Mesenchymal stem cell (in vitro differentiated cells and primary cell): ENCODE measurements at regions not wholly inside any gene's neighbourhood (a gene's known extent, or its start where the extent isn't known, plus 50 kb on each side); places are given as distances from the start of the nearest gene placed in this dataset.
"Not testable (repeated sequence)": the region's sequence is repeated elsewhere in the genome, so short reads cannot be mapped to it uniquely, and the experiment has no call there.

Source experiments
- DNase-seq: peaks from one replicate; pipeline ENCODE4 v3.0.0-alpha.2; 2013
- H2AFZ ChIP-seq: one replicate; pipeline ENCODE4 v1.6.1; 2013; ENCODE audit warnings: low read depth, mild to moderate bottlenecking, control low read depth, inconsistent platforms, low read length, moderate library complexity
- H2AK5ac ChIP-seq: 2 replicates; pipeline ENCODE4 v1.6.1; 2013; ENCODE audit warnings: low read length, moderate library complexity, mild to moderate bottlenecking, inconsistent platforms; ENCODE audit not compliant: severe bottlenecking
- H2BK120ac ChIP-seq: one replicate; pipeline ENCODE4 v1.6.1; 2013; ENCODE audit warnings: low read depth, mild to moderate bottlenecking, inconsistent platforms, low read length, moderate library complexity
- H2BK12ac ChIP-seq, 2 experiments: one replicate each; pipeline ENCODE4 v1.6.1; 2013; ENCODE audit warnings: inconsistent platforms in 2 of 2, low read length in 2 of 2, mild to moderate bottlenecking in 2 of 2, moderate library complexity in 2 of 2, control low read depth in 1 of 2
- H2BK15ac ChIP-seq: one replicate; pipeline ENCODE4 v1.6.1; 2013; ENCODE audit warnings: mild to moderate bottlenecking, low read depth, inconsistent platforms; ENCODE audit not compliant: poor library complexity, severe bottlenecking
- H2BK5ac ChIP-seq: 2 replicates; pipeline ENCODE4 v1.6.1; 2013; ENCODE audit warnings: low read depth, mild to moderate bottlenecking, low read length, control low read depth, inconsistent platforms; ENCODE audit not compliant: poor library complexity, severe bottlenecking
- H3K14ac ChIP-seq, 2 experiments: one replicate each; pipeline ENCODE4 v1.6.1; 2013; ENCODE audit warnings: inconsistent platforms in 2 of 2, low read length in 2 of 2, control low read depth in 1 of 2, mild to moderate bottlenecking in 1 of 2, moderate library complexity in 1 of 2
- H3K18ac ChIP-seq, 2 experiments: one replicate each; pipeline ENCODE4 v1.6.1; 2013; ENCODE audit warnings: inconsistent platforms in 2 of 2, low read length in 2 of 2, control low read depth in 1 of 2, low read depth in 1 of 2, mild to moderate bottlenecking in 1 of 2
- H3K23ac ChIP-seq, 2 experiments: one replicate each; pipeline ENCODE4 v1.6.1; 2013; ENCODE audit warnings: inconsistent platforms in 2 of 2, low read length in 2 of 2, mild to moderate bottlenecking in 2 of 2, moderate library complexity in 2 of 2, control low read depth in 1 of 2
- H3K27ac ChIP-seq: 2 replicates; pipeline ENCODE4 v1.5.1; 2013; ENCODE audit warnings: mild to moderate bottlenecking, moderate library complexity, low read length, control low read depth, inconsistent platforms; ENCODE audit not compliant: poor library complexity, severe bottlenecking
- H3K27me3 ChIP-seq, 2 experiments: 2 replicates each; pipeline versions ENCODE4 v1.6.1 to v1.7.0; 2013; ENCODE audit warnings: low read length in 2 of 2, mild to moderate bottlenecking in 2 of 2, moderate library complexity in 2 of 2, control low read depth in 1 of 2, inconsistent platforms in 1 of 2; ENCODE audit not compliant: control insufficient read depth in 1 of 2, insufficient read depth in 1 of 2
- H3K36me3 ChIP-seq, 2 experiments: 2 replicates each; pipeline versions ENCODE4 v1.6.1 to v1.7.0; 2013; ENCODE audit warnings: low read length in 2 of 2, control low read depth in 1 of 2, inconsistent platforms in 1 of 2, low read depth in 1 of 2, mild to moderate bottlenecking in 1 of 2; ENCODE audit not compliant: insufficient read depth in 2 of 2, control insufficient read depth in 1 of 2
- H3K4ac ChIP-seq, 2 experiments: one replicate each; pipeline ENCODE4 v1.6.1; 2013; ENCODE audit warnings: inconsistent platforms in 2 of 2, low read length in 2 of 2, mild to moderate bottlenecking in 2 of 2, moderate library complexity in 2 of 2, control low read depth in 1 of 2, low read depth in 1 of 2
- H3K4me1 ChIP-seq: 2 replicates; pipeline ENCODE4 v1.6.1; 2013; ENCODE audit warnings: low read depth, low read length, control low read depth; ENCODE audit not compliant: control insufficient read depth, insufficient read depth
- H3K4me2 ChIP-seq: 2 replicates; pipeline ENCODE4 v1.6.1; 2013; ENCODE audit warnings: low read length, mild to moderate bottlenecking, inconsistent platforms; ENCODE audit not compliant: poor library complexity, severe bottlenecking
- H3K4me3 ChIP-seq, 2 experiments: 2 replicates each; pipeline versions ENCODE4 v1.5.1 to v1.7.0; 2013; ENCODE audit warnings: low read length in 2 of 2, mild to moderate bottlenecking in 2 of 2, control low read depth in 1 of 2, low read depth in 1 of 2; ENCODE audit not compliant: insufficient read depth in 1 of 2
- H3K79me1 ChIP-seq: replicated peaks from 2 replicates; pipeline ENCODE4 v1.6.1; 2013; ENCODE audit warnings: mild to moderate bottlenecking, control low read depth, low read length, inconsistent platforms; ENCODE audit not compliant: poor library complexity, severe bottlenecking
- H3K9ac ChIP-seq: 2 replicates; pipeline ENCODE4 v1.7.0; 2013; ENCODE audit warnings: mild to moderate bottlenecking, low read length, moderate library complexity
- H3K9me3 ChIP-seq: 2 replicates; pipeline ENCODE4 v1.7.0; 2013; ENCODE audit warnings: mild to moderate bottlenecking, low read length; ENCODE audit not compliant: control insufficient read depth
- H4K8ac ChIP-seq: one replicate; pipeline ENCODE4 v1.6.1; 2013; ENCODE audit warnings: inconsistent platforms, mild to moderate bottlenecking, low read length, moderate library complexity
- H4K91ac ChIP-seq: one replicate; pipeline ENCODE4 v1.6.1; 2013; ENCODE audit warnings: mild to moderate bottlenecking, low read length, inconsistent platforms
- WGBS: methylation state at CpG from one replicate; pipeline ENCODE4 v1.1.7; 2013; ENCODE audit warnings: mixed read lengths; 5-methylcytosine and 5-hydroxymethylcytosine counted together

DNA sequence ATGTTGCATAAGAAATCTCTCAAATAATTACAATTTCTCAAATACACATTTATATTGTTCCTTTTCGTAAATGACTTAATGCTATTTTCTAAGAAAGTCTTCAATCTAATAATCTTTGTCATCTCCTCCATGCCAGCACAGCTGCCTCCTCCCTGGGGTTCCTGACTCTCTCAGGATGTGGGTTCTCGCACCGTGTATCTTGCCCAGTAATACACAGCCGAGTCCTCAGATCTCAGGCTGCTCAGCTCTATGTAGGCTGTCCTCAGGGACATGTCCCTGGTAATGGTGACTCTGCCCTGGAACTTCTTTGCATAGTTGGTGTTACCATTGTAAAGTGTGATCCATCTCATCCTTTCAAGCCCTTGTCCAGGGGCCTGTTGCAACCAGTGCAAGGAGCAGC, 1177.3 kb downstream of the TMEM121 start:
- H2BK12ac ChIP-seq, H3K79me1 ChIP-seq, H2AFZ ChIP-seq, H3K23ac ChIP-seq, H2BK5ac ChIP-seq, H3K4ac ChIP-seq, H2AK5ac ChIP-seq, H3K18ac ChIP-seq, H3K9ac ChIP-seq, H3K9me3 ChIP-seq, H4K91ac ChIP-seq, H2BK120ac ChIP-seq, H2BK15ac ChIP-seq, H3K27ac ChIP-seq, H4K8ac ChIP-seq, H3K27me3 ChIP-seq, H3K4me2 ChIP-seq, DNase-seq, H3K4me1 ChIP-seq, H3K14ac ChIP-seq, H3K36me3 ChIP-seq, H3K4me3 ChIP-seq: not testable (repeated sequence)
- WGBS: 73% methylated on average over 1 of the region's 4 CpGs

DNA sequence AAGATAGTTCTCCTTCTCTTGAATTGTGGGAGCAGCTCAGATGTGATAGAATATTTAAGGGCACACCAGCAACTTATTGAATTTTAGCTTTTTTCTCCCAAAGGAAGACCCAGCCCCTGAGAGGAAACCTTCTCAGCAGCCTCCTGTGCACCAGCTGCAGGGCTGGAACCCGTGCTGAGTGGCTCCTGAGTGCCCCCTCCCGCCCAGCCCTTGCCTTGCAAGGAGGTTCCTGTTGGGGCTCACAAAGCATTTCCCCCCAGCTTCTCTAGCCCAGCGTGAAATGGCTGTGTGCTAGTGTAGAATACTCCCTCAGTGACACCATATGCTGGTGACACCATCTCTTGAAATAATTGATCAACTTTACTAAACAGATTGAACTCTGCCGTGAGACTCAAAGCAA, 1180.1 kb downstream of the TMEM121 start:
- H3K18ac ChIP-seq, H2BK5ac ChIP-seq, H2AFZ ChIP-seq, H3K27ac ChIP-seq, H3K27me3 ChIP-seq, H3K9me3 ChIP-seq, H3K36me3 ChIP-seq, H3K4ac ChIP-seq, H3K79me1 ChIP-seq, DNase-seq, H3K23ac ChIP-seq, H3K4me3 ChIP-seq, H2AK5ac ChIP-seq, H3K4me1 ChIP-seq, H2BK12ac ChIP-seq, H4K8ac ChIP-seq, H3K14ac ChIP-seq, H3K4me2 ChIP-seq, H2BK120ac ChIP-seq, H3K9ac ChIP-seq, H2BK15ac ChIP-seq, H4K91ac ChIP-seq: not testable (repeated sequence)
- WGBS: 100% methylated on average over 1 of the region's 4 CpGs

DNA sequence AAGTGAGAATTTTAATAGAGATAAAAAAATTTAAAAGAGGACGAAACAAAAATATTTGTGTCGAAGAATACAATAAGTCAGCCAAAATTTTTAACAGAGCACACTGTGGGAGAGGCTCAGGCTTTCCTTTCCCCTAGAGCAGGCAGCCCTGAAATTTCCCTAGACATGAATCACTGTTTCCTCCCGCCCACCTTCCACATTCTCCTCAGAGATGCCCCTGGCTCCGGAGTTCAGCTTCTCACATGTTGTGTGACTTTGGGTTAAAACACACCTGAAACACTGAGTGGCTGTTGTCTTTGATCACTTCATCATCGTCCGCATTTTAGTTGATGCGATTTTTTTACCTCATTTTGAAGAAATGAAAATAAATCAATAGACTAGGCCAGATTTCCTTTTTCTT, 1183.8 kb downstream of the TMEM121 start:
- not testable (repeated sequence) for H3K9me3 ChIP-seq, H3K79me1 ChIP-seq, H3K18ac ChIP-seq, H2BK12ac ChIP-seq, H2AK5ac ChIP-seq, H3K4me3 ChIP-seq, DNase-seq, H3K4me2 ChIP-seq, H2BK5ac ChIP-seq, H3K36me3 ChIP-seq, H3K27ac ChIP-seq, H3K9ac ChIP-seq, H3K4me1 ChIP-seq, H2AFZ ChIP-seq, H3K14ac ChIP-seq, H3K4ac ChIP-seq, H4K8ac ChIP-seq, H2BK120ac ChIP-seq, H3K23ac ChIP-seq, H4K91ac ChIP-seq, H2BK15ac ChIP-seq, H3K27me3 ChIP-seq
- 87% methylated on average over 5 of the region's 7 CpGs for WGBS

DNA sequence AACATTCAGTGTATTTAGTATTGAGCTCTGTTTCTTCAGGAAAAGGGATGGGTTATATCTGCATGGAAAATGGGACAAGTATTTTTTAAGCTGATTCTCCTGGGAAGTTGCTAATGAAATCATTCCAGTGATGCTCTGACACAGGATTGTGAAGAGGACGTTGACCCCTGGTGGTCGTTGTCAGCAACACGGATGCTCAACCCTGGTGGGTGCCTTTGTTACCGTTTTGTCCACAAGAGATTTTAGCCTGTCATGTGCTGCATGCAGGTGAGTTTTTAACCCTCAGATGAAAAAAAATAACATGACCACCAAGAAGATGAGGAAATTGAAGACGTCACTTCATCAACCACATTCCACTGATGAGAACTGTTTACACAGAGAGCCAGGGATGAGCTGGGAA, 1186.1 kb downstream of the TMEM121 start:
- WGBS: 71% methylated on average over 4 of the region's 5 CpGs
- H3K4me3 ChIP-seq, H3K9ac ChIP-seq, H3K14ac ChIP-seq, H2BK120ac ChIP-seq, H3K9me3 ChIP-seq, H4K91ac ChIP-seq, H2BK5ac ChIP-seq, H3K27me3 ChIP-seq, H3K79me1 ChIP-seq, H3K4me2 ChIP-seq, H3K18ac ChIP-seq, H2BK15ac ChIP-seq, H4K8ac ChIP-seq, H2BK12ac ChIP-seq, H3K4ac ChIP-seq, DNase-seq, H3K27ac ChIP-seq, H2AFZ ChIP-seq, H3K4me1 ChIP-seq, H3K36me3 ChIP-seq, H3K23ac ChIP-seq, H2AK5ac ChIP-seq: not testable (repeated sequence)
